NCI-H2171 treated with DMSO at 0.1 percent for 48 hours (cell line): ENCODE measurements at regions not wholly inside any gene's neighbourhood (a gene's known extent, or its start where the extent isn't known, plus 50 kb on each side); places are given as distances from the start of the nearest gene placed in this dataset.

ENCODE experiments used
- DNase-seq: peaks from one replicate; lab custom pipeline; 2025; lab: John Stamatoyannopoulos, UW

DNA sequence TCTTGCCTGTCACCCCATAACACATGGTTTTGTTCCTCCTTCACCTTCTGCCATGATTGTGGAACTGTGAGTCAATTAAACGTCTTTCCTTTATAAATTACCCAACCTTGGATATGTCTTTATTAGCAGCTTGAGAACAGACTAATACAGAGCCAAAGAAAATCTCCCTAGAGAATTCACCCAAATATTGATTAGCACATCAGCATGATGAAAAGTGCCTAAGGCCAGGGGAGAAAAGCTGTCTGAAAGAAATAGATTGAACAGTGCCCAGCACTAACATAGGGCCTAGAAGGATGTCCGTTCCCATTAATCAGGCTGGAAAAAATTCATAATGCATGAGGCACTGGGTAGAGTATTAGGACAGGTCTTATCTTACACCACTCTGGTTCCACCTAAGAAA is 111.9 kb upstream of the CALN1 start:
- DNase-seq: no peak

DNA sequence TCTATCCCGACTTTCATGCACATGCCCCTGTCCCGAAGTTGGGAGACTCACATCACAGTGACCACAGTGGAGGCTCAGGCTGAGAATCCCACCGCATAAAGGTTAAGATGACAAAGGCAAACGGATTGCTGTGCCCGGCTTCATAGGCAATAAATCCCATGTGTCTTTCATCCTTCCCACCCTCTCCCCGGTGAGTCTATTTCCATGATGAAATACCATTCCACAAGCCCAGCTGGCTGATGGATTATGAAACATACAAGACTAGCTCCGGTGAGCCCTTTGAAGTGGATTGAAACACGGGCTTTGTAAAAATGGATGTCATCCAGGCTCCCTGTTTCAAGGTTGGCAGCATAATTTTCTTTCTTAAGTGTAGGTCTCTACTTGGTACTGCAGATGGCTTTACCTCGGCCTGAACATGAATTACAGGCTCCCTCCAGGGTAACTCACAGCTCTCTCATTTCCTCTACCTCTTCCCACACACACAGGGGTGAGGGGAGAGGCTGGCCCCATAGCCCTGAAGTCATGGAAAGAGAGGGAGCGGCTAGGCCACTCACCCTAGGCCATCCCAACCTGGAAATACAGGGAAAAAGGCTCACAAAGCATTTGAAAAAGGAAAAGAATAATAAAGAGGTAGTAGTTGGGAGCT is 92.0 kb upstream of the CALN1 start:
- DNase-seq: no peak

DNA sequence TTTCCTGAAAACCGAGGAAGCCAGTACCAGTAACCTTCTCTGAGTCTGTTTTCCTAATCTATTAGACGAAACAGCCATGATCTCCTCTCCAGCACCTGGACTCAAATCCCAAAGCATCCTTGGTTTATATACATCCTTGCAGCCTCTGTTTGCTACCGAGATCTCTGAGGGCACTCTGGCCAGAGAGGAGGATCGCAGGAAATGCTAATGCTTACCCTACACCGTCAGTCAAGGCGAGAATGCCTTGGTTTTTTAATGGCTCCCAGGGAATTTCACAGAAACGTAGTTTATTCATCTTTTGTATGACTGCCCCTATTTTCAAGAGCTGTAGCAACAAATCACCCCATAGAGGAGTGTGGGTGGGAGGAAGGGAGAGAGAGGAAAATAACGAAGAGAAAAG is 91.5 kb upstream of the CALN1 start:
- no peak for DNase-seq

DNA sequence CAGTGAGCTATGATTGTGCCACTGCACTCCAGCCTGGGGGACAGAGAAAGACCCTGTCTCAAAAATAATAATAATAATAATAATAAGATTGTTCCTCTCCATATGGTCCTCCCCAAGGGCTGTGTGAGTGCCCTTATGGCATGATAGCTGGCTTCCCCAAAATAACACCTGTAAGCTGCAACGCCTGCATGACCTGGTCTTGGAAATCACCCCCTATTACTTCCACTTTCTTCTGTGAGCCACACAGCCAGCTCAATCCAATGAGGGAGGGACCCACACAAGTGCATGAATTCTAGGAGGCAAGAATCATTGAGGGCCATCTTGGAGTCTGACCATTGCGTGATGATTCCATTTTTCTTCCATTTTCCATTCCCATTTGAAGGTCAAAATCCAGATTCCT is 82.7 kb upstream of the CALN1 start:
- DNase-seq: no peak

DNA sequence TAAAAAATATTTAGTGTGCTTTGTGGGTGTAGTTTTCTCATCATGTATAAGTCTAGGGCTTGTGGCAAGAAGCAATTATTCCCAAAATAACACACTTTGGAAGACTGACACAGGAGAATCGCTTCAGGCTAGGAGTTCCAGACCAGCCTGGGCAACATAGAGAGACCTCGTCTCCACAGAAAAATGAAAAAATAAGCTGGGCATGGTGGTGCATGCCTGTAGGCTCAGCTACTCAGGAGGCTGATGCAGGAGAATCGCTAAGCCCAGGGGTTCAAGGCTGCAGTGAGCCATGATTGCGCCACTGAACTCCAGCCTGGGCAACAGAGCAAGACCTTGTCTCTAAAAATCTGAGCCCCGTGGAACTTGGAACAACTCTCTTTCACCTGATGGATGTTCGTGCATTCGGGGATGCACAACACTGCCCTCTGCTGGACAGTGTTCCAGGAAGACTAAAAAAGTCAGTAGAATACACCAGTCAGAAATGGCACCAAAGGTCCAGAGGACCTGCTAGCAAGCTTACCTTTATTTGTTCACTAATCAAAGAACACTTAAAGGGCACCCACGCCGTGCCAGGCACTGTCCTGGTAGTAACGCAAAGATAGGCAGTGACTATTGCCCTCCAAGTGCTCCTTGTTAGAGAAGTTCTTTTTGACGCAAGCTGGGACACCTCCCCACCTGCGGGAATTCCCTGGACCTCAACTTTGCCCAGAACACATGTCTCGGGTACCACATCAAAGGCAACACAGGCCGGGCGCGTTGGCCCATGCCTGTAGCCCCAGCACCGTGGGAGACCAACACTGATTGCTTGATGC is 81.9 kb upstream of the CALN1 start:
- DNase-seq: peak; percentile 66

DNA sequence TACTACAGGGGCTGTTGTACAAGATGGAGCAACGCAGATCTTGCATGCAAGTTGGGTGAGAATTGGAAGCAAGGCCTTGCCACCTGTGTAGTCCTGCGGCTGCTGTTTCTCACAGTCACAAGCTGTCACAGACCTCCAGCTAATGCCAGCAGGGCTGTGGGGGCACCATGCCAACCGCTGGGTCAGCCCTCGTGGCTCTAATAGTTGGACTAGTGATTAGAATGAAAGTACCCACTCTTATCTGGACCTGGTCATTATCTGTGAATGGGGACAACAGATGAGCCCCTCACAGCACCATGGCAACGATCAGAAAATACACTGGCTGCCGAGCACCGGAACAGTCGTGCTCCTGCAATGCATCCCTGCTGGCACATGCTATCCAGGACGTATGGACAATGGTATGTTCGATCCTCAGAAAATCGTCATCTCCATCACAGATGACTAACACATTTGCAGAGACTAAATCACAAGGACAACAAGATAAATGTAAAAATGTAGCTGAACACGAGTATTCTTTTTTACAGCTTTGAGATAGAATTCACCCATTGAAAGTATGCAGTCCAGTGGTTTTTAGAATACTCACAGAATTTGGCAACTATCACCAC is 80.4 kb upstream of the CALN1 start:
- DNase-seq: no peak

DNA sequence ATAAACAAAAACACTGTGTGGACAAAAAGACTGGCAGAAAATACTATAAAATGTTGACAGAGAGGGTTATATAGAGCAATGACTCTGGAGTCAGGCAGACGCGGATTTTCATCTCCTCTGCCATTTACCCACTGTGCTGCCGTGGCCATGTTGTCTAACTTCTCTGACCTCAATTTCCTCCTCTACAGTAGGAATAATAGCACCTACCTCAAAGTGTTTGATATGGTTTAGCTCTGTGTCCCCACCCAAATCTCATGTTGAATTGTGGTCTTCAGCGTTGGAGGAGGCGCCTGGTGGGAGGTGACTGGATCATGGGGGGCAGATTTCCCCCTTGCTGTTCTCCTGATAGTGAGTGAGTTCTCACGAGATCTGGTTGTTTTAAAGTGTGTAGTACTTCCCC is 78.2 kb upstream of the CALN1 start:
- no peak for DNase-seq

DNA sequence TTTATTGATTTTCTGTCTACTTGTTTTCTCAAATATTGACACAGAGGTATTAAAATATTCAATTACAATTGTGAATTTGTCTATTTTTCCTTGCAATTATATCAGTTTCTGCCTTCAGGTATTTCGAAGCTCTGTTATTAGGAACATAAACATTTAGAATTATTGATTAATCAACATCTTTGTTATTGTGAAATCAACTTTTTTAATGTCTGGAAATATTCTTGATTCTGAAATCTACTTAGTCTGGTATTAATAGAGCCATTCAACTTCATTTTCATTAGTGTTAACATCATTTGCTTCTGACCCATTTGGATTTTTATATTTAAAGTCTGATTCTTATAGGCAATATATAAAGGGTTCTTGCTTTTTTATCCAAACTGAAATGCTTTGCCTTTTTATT is 69.8 kb upstream of the CALN1 start:
- DNase-seq: no peak

DNA sequence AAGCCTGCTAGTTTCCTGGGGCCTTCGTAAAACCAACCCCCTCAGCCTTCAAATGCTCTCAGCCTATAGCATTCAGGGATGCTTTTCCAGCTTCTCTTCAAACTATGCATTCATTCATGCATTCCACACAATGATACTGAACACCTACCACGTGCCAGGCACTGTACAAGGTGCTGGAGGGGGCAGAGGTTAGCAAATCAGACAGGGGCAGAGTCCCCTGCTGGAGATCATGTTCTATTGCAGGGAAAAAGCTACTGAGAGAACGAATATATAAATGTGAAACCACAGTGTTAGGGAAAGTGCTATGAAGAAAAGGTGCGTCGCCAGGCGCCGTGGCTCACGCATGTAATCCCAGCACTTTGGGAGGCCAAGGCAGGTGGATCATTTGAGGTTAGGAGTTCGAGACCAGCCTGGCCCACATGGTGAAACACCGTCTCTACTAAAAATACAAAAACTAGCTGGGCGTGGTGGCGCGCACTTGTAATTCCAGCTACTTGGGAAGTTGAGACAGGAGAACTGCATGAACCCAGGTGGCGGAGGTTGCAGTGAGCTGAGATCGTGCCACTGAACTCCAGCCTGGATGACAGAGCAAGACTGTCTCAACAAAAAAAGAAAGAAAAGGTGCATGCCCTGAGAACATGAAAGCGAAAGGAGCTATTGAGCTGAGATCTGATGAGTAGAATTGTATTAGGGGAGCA is 64.6 kb upstream of the CALN1 start:
- no peak for DNase-seq

DNA sequence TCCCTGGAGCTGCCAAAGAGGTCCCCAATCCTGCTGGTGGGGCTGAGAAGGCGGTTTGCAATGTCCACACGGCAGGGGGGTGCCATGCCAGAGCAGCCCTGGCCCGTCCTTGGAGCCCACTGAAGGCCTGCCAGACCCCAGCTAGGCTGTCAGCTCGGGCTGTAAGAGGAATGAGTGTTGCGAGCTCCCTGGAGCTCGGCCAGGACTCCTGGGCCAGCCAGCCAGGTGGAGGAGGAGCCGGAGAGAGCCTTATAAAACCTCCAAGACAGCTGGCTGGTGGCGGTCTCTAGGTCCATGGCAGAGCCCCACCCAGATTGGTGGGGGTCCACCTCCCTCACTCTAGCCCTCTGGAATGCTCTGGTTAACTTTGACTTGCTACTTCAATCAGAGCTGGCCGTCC is 55.1 kb upstream of the CALN1 start:
- no peak for DNase-seq

DNA sequence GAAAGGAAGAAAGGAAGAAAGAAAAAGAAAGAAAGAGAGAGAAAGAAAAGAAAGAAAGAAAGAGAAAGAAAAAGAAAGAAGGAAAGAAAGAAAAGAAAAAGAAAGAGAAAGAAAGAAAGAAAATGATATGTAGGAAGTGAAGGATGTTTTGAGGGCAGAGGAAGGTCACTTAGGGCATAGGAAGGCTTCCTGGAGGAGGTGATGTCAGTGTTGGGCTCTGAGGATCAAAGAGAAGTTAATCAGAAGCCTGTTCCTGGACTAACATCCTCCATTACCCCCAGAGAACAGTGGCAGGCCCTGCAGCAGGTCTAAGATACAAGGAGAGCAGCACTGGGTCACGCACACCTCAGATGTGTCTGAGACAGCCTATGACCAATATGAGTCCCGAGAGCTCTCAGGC is 54.7 kb upstream of the CALN1 start:
- no peak for DNase-seq

DNA sequence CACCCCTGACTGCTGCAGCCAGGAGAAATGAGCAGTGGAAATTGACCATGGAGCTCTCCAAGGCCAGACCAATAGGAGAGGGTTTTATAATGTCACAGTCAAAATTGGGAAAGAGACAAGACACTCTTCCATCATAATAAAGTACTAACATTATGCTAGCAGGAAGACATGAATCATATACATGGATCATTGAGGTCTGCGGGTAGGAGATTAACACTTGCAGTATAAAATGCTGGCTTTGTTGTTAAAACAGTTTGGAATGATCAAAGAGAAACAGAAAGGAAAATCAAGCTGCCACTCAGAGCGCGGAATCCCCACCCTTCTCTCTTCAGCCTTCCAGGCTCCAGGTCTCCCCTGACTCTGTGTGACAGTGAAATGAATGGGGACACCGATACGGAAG is 53.4 kb upstream of the CALN1 start:
- DNase-seq: no peak

DNA sequence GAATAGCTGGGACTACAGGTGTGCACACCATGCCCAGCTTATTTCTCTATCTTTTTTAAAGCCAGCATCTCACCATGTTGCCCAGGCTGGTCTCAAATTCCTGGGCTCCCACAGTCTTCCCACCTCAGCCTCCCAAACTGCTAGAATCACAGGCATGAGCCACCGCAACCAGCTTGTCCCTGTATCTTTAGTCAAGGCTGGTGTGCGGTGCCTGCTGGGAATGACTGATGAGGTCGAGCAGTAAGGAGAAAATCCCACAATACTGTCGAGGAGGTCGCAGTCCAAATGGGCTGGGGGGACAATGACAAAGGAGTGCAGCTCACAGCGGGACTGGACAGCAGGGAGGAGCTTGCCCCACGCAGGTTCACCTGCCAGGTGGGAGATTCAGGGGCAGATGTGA is 50.2 kb upstream of the CALN1 start:
- DNase-seq: no peak
